ENCODE measurements at regions not wholly inside any gene's neighbourhood (a gene's known extent, or its start where the extent isn't known, plus 50 kb on each side); places are given as distances from the start of the nearest gene placed in this dataset.
A peak's percentile ranks its signal among the peaks of the same experiment; 100 is the strongest.

DNA sequence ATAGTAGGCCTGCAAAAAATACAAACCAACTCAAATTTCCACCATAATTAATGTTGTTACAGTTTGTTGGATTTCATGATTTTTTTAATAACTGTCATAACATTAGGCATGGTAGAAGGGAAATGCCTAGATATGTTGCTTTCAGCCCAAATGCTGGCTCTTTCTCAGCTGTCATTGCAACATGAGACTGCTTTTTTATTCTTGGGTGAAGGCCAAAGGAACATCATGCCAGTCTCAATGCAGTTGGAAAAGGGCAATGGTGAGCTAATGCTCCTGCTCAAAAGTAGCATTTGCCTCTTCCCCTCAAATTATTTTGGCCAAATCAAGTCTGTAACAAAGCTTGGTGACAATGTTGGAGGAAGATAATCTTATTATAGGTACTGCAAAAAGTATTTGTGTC is 877.7 kb upstream of the PRMT6 start:
- no TSS peak for BruUV-seq (replicated peaks)
- CTCF ChIA-PET: no interaction called here
- no peaks in the 10 kb centered on the region for H3K36me3 ChIP-seq (ENCODE audit: insufficient read depth, low read length, poor library complexity, severe bottlenecking)
- H3K9me3 ChIP-seq (ENCODE audit: low read depth, low read length, poor library complexity, severe bottlenecking): no peaks in the 10 kb centered on the region
- H3K4me3 ChIP-seq (ENCODE audit: low read depth, low read length, poor library complexity, severe bottlenecking): no peak overlapping the region
- DNase-seq (ENCODE audit: low spot score): peak; percentile 50
- intact Hi-C loops (cut with micrococcal nuclease; ENCODE audit: unreplicated experiment): no loop called here
- POLR2A ChIA-PET (ENCODE audit: low non-redundant PET): no interaction called here
- no peak overlapping the region for H3K27ac ChIP-seq (ENCODE audit: low read depth, low read length, poor library complexity, severe bottlenecking)
- TF ChIP-seq, protein P1, sequence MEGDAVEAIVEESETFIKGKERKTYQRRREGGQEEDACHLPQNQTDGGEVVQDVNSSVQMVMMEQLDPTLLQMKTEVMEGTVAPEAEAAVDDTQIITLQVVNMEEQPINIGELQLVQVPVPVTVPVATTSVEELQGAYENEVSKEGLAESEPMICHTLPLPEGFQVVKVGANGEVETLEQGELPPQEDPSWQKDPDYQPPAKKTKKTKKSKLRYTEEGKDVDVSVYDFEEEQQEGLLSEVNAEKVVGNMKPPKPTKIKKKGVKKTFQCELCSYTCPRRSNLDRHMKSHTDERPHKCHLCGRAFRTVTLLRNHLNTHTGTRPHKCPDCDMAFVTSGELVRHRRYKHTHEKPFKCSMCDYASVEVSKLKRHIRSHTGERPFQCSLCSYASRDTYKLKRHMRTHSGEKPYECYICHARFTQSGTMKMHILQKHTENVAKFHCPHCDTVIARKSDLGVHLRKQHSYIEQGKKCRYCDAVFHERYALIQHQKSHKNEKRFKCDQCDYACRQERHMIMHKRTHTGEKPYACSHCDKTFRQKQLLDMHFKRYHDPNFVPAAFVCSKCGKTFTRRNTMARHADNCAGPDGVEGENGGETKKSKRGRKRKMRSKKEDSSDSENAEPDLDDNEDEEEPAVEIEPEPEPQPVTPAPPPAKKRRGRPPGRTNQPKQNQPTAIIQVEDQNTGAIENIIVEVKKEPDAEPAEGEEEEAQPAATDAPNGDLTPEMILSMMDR (conservative IDR thresholded peaks at IDR 0.05; ENCODE audit: low read depth, low read length): no peak
- no peak for TF ChIP-seq EZH2 (IDR thresholded peaks at IDR 0.05; ENCODE audit: borderline replicate concordance, low read depth, low read length, poor library complexity, severe bottlenecking)
- no peaks in the 10 kb centered on the region for H3K27me3 ChIP-seq (replicated peaks; ENCODE audit: insufficient read depth, low read depth, low read length, poor library complexity)
- no peaks in the 10 kb centered on the region for H3K4me1 ChIP-seq (ENCODE audit: insufficient read depth, low read length, poor library complexity, severe bottlenecking)

GRCh38 chr1:106181866-106182265 is 874.6 kb upstream of the PRMT6 start:
- DNase-seq (ENCODE audit: low spot score): no peak
- ChIA-PET CTCF (no interaction called here), POLR2A (ENCODE audit: low non-redundant PET) (no interaction called here)
- no peak overlapping the region for H3K27ac ChIP-seq (ENCODE audit: low read depth, low read length, poor library complexity, severe bottlenecking)
- no peak for TF ChIP-seq EZH2 (IDR thresholded peaks at IDR 0.05; ENCODE audit: borderline replicate concordance, low read depth, low read length, poor library complexity, severe bottlenecking)
- TF ChIP-seq, protein P1 (conservative IDR thresholded peaks at IDR 0.05; ENCODE audit: low read depth, low read length): no peak
- intact Hi-C loops (cut with micrococcal nuclease; ENCODE audit: unreplicated experiment): no loop called here
- no TSS peak for BruUV-seq (replicated peaks)
- no peaks in the 10 kb centered on the region for H3K9me3 ChIP-seq (ENCODE audit: low read depth, low read length, poor library complexity, severe bottlenecking)
- no peaks in the 10 kb centered on the region for H3K4me1 ChIP-seq (ENCODE audit: insufficient read depth, low read length, poor library complexity, severe bottlenecking)
- no peaks in the 10 kb centered on the region for H3K36me3 ChIP-seq (ENCODE audit: insufficient read depth, low read length, poor library complexity, severe bottlenecking)
- no peak overlapping the region for H3K4me3 ChIP-seq (ENCODE audit: low read depth, low read length, poor library complexity, severe bottlenecking)
- H3K27me3 ChIP-seq (replicated peaks; ENCODE audit: insufficient read depth, low read depth, low read length, poor library complexity): no peaks in the 10 kb centered on the region

DNA sequence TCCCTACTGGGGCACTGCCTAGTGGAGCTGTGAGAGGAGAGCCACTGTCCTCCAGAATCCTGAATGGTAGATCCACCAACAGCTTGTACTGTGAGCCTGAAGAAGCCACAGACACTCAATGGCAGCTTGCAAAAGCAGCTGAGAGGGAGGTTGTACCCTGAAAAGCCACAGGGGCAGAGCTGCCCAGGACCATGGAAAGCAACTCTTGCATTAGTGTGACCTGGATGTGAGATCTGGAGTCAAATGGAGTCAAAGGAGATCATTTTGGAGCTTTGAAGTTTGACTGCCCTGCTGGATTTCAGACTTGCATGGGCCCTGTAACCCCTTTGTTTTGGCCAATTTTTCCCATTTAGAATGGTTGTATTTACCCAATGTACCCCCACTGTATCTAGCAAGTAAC is 871.4 kb upstream of the PRMT6 start:
- TF ChIP-seq EZH2 (IDR thresholded peaks at IDR 0.05; ENCODE audit: borderline replicate concordance, low read depth, low read length, poor library complexity, severe bottlenecking): no peak
- TF ChIP-seq, protein P1 (conservative IDR thresholded peaks at IDR 0.05; ENCODE audit: low read depth, low read length): no peak
- no peak for DNase-seq (ENCODE audit: low spot score)
- CTCF ChIA-PET: no interaction called here
- no peak overlapping the region for H3K27ac ChIP-seq (ENCODE audit: low read depth, low read length, poor library complexity, severe bottlenecking)
- no TSS peak for BruUV-seq (replicated peaks)
- intact Hi-C loops (cut with micrococcal nuclease; ENCODE audit: unreplicated experiment): no loop called here
- H3K36me3 ChIP-seq (ENCODE audit: insufficient read depth, low read length, poor library complexity, severe bottlenecking): no peaks in the 10 kb centered on the region
- POLR2A ChIA-PET (ENCODE audit: low non-redundant PET): no interaction called here
- no peak overlapping the region for H3K4me3 ChIP-seq (ENCODE audit: low read depth, low read length, poor library complexity, severe bottlenecking)
- H3K27me3 ChIP-seq (replicated peaks; ENCODE audit: insufficient read depth, low read depth, low read length, poor library complexity): no peaks in the 10 kb centered on the region
- H3K9me3 ChIP-seq (ENCODE audit: low read depth, low read length, poor library complexity, severe bottlenecking): no peaks in the 10 kb centered on the region
- H3K4me1 ChIP-seq (ENCODE audit: insufficient read depth, low read length, poor library complexity, severe bottlenecking): no peaks in the 10 kb centered on the region

Data from A673 (cell line).